ENCODE measurements at regions not wholly inside any gene's neighbourhood (a gene's known extent, or its start where the extent isn't known, plus 50 kb on each side); places are given as distances from the start of the nearest gene placed in this dataset.

GRCh38 chr12:14244876-14245669, 120.4 kb upstream of the ATF7IP start:
- Histone ChIP-seq H3K4me3 (ENCODE audit: low read length) (no peak overlapping the region), H3K9me3 (ENCODE audit: low read depth, low read length) (peaks cover 13% of the 10 kb centered on the region)

DNA sequence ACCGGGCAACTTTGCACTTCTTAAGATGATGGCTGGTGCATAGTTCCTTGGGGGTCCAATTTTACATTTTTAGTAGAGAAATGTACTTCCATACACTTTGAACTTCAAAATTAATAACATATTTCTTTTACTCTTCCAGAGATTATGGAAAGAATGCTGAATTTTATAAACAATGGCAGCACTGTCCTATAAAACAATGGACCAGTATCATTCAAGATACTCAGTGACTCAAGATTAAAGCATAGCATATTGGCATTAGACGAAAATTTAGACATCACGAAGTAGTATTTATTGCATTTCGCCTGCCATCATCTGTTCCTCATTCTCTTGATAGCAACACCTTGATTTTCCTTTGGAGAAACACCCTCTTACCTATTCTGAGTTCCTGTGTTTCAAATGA, 118.3 kb upstream of the ATF7IP start:
- Histone ChIP-seq H3K4me1 (ENCODE audit: insufficient read depth, low read length) (peaks cover 4% of the 10 kb centered on the region), H3K27me3 (ENCODE audit: insufficient read depth, low read length) (no peaks in the 10 kb centered on the region), H3K9me3 (ENCODE audit: low read depth, low read length) (peaks cover 11% of the 10 kb centered on the region), H3K4me3 (ENCODE audit: low read length) (no peak overlapping the region)

More at GRCh38 chr12:14244876-14245669, 120.4 kb upstream of the ATF7IP start:
- Histone ChIP-seq H3K27me3 (ENCODE audit: insufficient read depth, low read length) (no peaks in the 10 kb centered on the region), H3K4me1 (ENCODE audit: insufficient read depth, low read length) (peaks cover 13% of the 10 kb centered on the region)

- H3K4me3 ChIP-seq (ENCODE audit: low read length) = no peak overlapping the region
- H3K4me1 ChIP-seq (ENCODE audit: insufficient read depth, low read length) = peaks cover 12% of the 10 kb centered on the region
- H3K9me3 ChIP-seq (ENCODE audit: low read depth, low read length) = no peaks in the 10 kb centered on the region
- H3K27me3 ChIP-seq (ENCODE audit: insufficient read depth, low read length) = no peaks in the 10 kb centered on the region
These were observed 116.1 kb upstream of the ATF7IP start for GRCh38 chr12:14249368-14249767.

- H3K4me1 ChIP-seq (ENCODE audit: insufficient read depth, low read length) = peaks cover 40% of the 10 kb centered on the region
- no peaks in the 10 kb centered on the region for H3K27me3 ChIP-seq (ENCODE audit: insufficient read depth, low read length)
- H3K9me3 ChIP-seq (ENCODE audit: low read depth, low read length) = no peaks in the 10 kb centered on the region
- H3K4me3 ChIP-seq (ENCODE audit: low read length) = no peak overlapping the region
These were observed 112.8 kb upstream of the ATF7IP start for GRCh38 chr12:14252697-14253096.

GRCh38 chr12:14253496-14253895, 112.0 kb upstream of the ATF7IP start:
- peaks cover 48% of the 10 kb centered on the region for H3K4me1 ChIP-seq (ENCODE audit: insufficient read depth, low read length)

GRCh38 chr12:14254781-14255180, 110.7 kb upstream of the ATF7IP start:
- H3K9me3 ChIP-seq (ENCODE audit: low read depth, low read length) = no peaks in the 10 kb centered on the region
- H3K4me1 ChIP-seq (ENCODE audit: insufficient read depth, low read length) = peaks cover 53% of the 10 kb centered on the region
- H3K4me3 ChIP-seq (ENCODE audit: low read length) = no peak overlapping the region
- no peaks in the 10 kb centered on the region for H3K27me3 ChIP-seq (ENCODE audit: insufficient read depth, low read length)

More at GRCh38 chr12:14253496-14253895, 112.0 kb upstream of the ATF7IP start:
- Histone ChIP-seq H3K27me3 (ENCODE audit: insufficient read depth, low read length) (no peaks in the 10 kb centered on the region), H3K4me3 (ENCODE audit: low read length) (no peak overlapping the region), H3K9me3 (ENCODE audit: low read depth, low read length) (no peaks in the 10 kb centered on the region)

DNA sequence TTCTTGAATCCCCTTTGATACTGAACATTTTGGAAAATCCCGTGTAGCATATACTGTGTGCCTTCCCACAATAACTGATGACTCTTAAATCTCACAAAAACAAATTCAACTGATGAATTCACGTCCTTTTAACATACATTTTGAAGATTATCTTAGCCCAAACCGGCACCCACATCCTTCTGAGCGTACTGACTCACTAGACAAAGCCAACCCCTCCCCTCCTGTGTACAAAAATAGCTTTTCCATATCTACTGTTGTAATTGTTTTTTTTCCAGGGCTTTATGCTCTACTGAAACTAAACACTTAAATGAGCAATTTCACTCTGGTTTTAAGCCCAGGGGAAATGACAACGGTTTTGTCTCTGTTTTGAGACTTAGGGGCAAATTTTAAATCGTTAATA, 109.4 kb upstream of the ATF7IP start:
- Histone ChIP-seq H3K4me1 (ENCODE audit: insufficient read depth, low read length) (peaks cover 67% of the 10 kb centered on the region), H3K4me3 (ENCODE audit: low read length) (no peak overlapping the region), H3K27me3 (ENCODE audit: insufficient read depth, low read length) (no peaks in the 10 kb centered on the region), H3K9me3 (ENCODE audit: low read depth, low read length) (no peaks in the 10 kb centered on the region)

- H3K4me1 ChIP-seq (ENCODE audit: insufficient read depth, low read length) = peaks cover 68% of the 10 kb centered on the region
- no peak overlapping the region for H3K4me3 ChIP-seq (ENCODE audit: low read length)
- H3K27me3 ChIP-seq (ENCODE audit: insufficient read depth, low read length) = no peaks in the 10 kb centered on the region
- no peaks in the 10 kb centered on the region for H3K9me3 ChIP-seq (ENCODE audit: low read depth, low read length)
These were observed 108.8 kb upstream of the ATF7IP start for GRCh38 chr12:14256555-14257169.

DNA sequence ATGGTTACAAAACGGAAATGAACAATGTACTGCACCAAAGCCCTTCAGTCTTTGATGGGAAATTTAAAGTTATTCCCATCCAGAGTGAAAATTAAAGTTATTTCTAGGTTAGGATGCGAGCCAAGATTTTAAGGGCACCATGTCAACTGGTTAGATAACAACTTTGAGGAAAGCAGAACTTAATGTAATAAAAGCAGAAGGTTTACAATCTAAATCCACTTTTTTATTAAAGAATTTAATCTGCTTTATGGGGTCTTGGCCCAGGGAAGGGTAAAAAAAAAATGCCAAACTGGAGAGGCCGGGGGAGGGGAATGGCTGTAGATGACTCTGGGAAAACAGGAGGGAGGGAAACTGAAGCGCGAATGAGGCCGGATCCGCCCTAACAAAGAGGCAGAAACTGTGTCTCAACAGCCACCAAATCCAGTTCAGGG, 108.2 kb upstream of the ATF7IP start:
- Histone ChIP-seq H3K27me3 (ENCODE audit: insufficient read depth, low read length) (no peaks in the 10 kb centered on the region), H3K4me1 (ENCODE audit: insufficient read depth, low read length) (peaks cover 70% of the 10 kb centered on the region), H3K9me3 (ENCODE audit: low read depth, low read length) (no peaks in the 10 kb centered on the region), H3K4me3 (ENCODE audit: low read length) (no peak overlapping the region)

GRCh38 chr12:14257734-14258574, 107.5 kb upstream of the ATF7IP start:
- peaks cover 66% of the 10 kb centered on the region for H3K4me1 ChIP-seq (ENCODE audit: insufficient read depth, low read length)

DNA sequence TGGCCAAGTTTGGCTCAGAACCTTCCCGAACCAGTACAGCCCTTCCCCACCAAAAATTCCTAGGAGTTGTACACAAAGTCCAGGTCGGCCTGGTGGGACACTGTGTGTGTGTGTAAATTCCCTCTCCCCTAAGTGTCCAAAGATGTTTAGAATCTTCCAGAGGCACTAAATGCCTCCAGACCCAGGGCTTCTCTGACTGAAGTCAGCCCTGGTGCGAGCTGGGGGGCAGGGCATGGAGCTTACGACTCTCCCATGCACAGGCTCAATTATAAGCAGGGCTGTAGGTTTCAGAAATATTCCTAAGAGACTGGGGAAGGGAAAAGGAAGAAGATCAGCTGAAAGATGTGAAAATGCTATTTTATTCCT, 106.9 kb upstream of the ATF7IP start:
- Histone ChIP-seq H3K4me1 (ENCODE audit: insufficient read depth, low read length) (peaks cover 60% of the 10 kb centered on the region), H3K9me3 (ENCODE audit: low read depth, low read length) (no peaks in the 10 kb centered on the region), H3K27me3 (ENCODE audit: insufficient read depth, low read length) (no peaks in the 10 kb centered on the region), H3K4me3 (ENCODE audit: low read length) (no peak overlapping the region)

More at GRCh38 chr12:14257734-14258574, 107.5 kb upstream of the ATF7IP start:
- no peaks in the 10 kb centered on the region for H3K9me3 ChIP-seq (ENCODE audit: low read depth, low read length)
- no peaks in the 10 kb centered on the region for H3K27me3 ChIP-seq (ENCODE audit: insufficient read depth, low read length)
- H3K4me3 ChIP-seq (ENCODE audit: low read length) = no peak overlapping the region

DNA sequence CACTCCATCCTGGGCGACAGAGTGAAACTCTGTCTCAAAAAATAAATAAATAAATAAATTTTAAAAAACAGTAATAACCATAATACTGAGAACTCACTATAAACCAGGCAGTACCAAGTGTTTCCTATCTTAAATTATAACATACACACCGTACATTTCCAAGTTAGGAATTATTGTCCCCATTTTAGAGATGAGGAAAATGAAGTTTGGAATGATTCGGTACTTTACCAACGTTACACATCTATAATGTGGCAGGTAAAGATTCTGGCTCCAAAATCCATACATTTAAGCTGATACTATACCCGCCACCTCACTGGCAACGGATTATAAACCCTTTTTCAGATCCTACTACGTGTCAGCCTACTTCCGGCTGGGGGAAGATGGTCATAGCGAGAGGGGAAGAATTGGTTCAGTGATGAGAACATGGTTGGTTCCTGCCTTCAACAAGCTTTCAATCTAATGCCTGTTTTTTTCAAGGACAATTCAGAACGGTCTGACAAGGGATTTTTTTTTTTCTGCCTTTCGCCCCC, 105.9 kb upstream of the ATF7IP start:
- Histone ChIP-seq H3K4me1 (ENCODE audit: insufficient read depth, low read length) (peaks cover 64% of the 10 kb centered on the region), H3K9me3 (ENCODE audit: low read depth, low read length) (no peaks in the 10 kb centered on the region), H3K27me3 (ENCODE audit: insufficient read depth, low read length) (no peaks in the 10 kb centered on the region), H3K4me3 (ENCODE audit: low read length) (no peak overlapping the region)

DNA sequence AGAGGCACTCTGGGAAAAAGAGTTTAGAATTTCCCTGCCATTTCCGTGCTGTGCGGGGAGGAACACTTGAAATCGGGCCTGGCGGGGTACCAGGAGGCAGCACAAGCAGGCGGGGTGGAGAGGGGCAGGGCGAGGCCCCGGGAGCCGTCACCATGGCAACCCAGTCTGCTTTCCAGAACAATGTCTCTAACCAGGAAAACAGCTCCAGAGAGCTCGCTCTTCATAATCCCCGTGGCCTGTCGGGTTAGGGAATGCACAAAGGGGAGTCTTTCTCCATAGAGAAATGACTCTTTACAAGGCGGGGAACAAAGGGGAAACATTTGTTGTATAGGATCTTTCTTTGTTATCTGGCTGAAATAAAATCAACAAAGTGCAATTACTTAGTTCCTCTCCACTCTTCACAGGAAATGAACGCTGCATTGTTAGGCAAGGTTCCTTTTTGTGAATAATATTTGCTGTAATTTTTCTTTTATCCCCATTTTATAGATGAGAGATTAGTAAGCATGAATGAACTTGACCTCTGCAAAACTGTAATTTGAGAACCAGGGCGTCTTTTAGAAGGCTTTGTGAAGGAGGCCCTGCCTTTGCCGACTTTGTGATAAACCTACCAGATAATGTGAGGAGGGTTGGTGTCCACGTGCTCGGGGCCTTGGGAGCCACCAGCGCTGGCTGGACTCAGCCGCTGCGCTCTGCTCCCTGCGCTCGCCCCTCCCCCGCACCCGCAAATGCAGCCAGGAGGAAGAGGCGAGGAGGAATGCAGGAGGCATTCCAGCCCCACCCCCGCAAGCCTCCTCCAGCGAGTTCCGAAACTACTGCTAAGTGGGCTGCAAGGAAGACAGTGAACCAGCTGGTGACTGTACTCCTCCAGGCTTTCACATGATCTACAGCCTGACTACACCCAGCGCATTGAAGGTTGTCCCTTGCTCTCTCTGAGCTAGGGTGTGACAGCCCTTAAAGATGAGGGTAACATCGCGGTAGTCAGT, 105.2 kb upstream of the ATF7IP start:
- H3K4me3 ChIP-seq (ENCODE audit: low read length) = no peak overlapping the region
- H3K9me3 ChIP-seq (ENCODE audit: low read depth, low read length) = no peaks in the 10 kb centered on the region
- peaks cover 64% of the 10 kb centered on the region for H3K4me1 ChIP-seq (ENCODE audit: insufficient read depth, low read length)
- H3K27me3 ChIP-seq (ENCODE audit: insufficient read depth, low read length) = no peaks in the 10 kb centered on the region

DNA sequence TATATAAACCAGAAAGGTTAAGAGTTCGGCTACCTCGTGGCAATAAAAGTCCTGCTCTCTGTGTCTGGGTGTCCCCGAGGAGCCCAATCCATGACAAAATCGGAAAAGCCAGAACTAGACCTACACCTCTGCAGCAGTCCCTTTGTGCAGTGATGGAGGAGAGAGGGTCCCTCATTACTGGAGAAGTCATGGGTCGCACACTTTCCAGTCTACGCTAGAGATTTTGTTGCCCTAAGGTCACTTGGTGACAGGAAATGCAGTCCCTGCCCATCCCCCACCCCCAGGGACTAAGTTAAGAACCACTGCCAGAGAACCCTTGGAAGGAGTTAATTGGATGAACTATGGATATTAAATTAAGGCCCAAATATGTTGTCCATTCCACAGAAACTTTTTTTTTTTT, 104.4 kb upstream of the ATF7IP start:
- no peak overlapping the region for H3K4me3 ChIP-seq (ENCODE audit: low read length)
- H3K27me3 ChIP-seq (ENCODE audit: insufficient read depth, low read length) = no peaks in the 10 kb centered on the region
- H3K4me1 ChIP-seq (ENCODE audit: insufficient read depth, low read length) = peaks cover 58% of the 10 kb centered on the region
- H3K9me3 ChIP-seq (ENCODE audit: low read depth, low read length) = no peaks in the 10 kb centered on the region

Data from mononuclear cell (primary cell).